ENCODE measurements at regions not wholly inside any gene's neighbourhood (a gene's known extent, or its start where the extent isn't known, plus 50 kb on each side); places are given as distances from the start of the nearest gene placed in this dataset.

DNA sequence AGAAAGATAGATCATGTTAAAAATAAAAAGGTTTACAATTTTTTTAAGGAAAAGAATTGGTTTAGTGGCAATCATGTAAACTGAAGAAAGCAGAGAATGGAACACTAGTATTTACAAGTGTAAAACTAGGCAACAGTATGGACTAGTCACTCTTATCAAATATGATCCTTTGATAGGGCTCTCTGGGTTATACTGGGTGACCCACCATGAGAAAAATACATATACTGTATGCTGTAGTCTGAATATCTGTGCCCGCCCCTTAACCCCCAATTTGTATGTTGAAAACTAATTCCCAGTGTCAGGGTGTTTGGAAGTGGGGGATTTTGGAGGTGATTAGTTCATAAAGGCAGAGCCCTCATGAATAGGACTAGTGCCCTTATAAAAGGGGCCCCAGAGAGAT lies 236.8 kb upstream of the TARS1 start:
- Histone ChIP-seq H3K4me1 (replicated peaks; ENCODE audit: insufficient read depth) (no peaks in the 10 kb centered on the region), H3K9me2 (ENCODE audit: insufficient read depth) (peaks cover 5% of the 10 kb centered on the region; the same call in 1 of the 2 replicates), H4K20me1 (ENCODE audit: insufficient read depth) (no peaks in the 10 kb centered on the region), H3K4me3 (no peak overlapping the region), H3K36me3 (ENCODE audit: low read depth) (no peaks in the 10 kb centered on the region), H3K79me2 (ENCODE audit: low read depth) (no peaks in the 10 kb centered on the region), H3F3A (ENCODE audit: insufficient read depth, low read depth) (no peaks in the 10 kb centered on the region), H3K27ac (no peak overlapping the region), H3K4me2 (no peak overlapping the region), H2AFZ (no peak overlapping the region), H3K9me3 (ENCODE audit: insufficient read depth, low read depth) (0 out of 2 replicates have a peak, but pooled peaks cover 4% of the 10 kb centered on the region), H3K27me3 (ENCODE audit: insufficient read depth, low read depth) (no peaks in the 10 kb centered on the region)
- TF ChIP-seq, protein P1, sequence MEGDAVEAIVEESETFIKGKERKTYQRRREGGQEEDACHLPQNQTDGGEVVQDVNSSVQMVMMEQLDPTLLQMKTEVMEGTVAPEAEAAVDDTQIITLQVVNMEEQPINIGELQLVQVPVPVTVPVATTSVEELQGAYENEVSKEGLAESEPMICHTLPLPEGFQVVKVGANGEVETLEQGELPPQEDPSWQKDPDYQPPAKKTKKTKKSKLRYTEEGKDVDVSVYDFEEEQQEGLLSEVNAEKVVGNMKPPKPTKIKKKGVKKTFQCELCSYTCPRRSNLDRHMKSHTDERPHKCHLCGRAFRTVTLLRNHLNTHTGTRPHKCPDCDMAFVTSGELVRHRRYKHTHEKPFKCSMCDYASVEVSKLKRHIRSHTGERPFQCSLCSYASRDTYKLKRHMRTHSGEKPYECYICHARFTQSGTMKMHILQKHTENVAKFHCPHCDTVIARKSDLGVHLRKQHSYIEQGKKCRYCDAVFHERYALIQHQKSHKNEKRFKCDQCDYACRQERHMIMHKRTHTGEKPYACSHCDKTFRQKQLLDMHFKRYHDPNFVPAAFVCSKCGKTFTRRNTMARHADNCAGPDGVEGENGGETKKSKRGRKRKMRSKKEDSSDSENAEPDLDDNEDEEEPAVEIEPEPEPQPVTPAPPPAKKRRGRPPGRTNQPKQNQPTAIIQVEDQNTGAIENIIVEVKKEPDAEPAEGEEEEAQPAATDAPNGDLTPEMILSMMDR (conservative IDR thresholded peaks at IDR 0.05) = no peak
- TF ChIP-seq EZH2 (IDR thresholded peaks at IDR 0.05; ENCODE audit: low read depth) = no peak
- intact Hi-C loops (cut with micrococcal nuclease; ENCODE audit: unreplicated experiment) = no loop called here
- ChIA-PET POLR2A (ENCODE audit: unreplicated experiment) (no interaction called here), CTCF (no interaction called here)
- no TSS peak for BruUV-seq (replicated peaks)
- no peak for DNase-seq

DNA sequence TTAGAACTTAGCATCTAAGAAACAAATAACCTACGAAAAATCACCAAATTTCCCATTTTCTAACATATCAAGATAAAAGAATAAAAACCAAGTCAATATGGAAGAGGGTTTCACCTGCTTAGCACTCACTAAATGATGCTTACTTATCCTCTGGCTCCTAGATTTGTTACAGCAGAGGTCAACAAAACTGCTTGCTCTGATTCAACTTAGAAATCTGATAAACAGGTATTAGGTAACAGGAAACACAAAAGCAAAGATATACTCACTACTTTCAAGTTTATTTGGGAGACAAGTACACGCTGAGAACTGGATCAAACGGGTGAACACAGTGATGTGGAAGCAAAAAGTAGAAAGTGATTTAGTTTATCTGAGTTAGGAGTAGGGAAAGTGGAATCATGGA lies 235.7 kb upstream of the TARS1 start:
- no peaks in the 10 kb centered on the region for H3K4me1 ChIP-seq (replicated peaks; ENCODE audit: insufficient read depth)
- H3K36me3 ChIP-seq (ENCODE audit: low read depth) = no peaks in the 10 kb centered on the region
- 0 out of 2 replicates have a peak, but pooled peaks cover 4% of the 10 kb centered on the region for H3K9me3 ChIP-seq (ENCODE audit: insufficient read depth, low read depth)
- no peak for DNase-seq
- H3K27me3 ChIP-seq (ENCODE audit: insufficient read depth, low read depth) = no peaks in the 10 kb centered on the region
- H3K27ac ChIP-seq = no peak overlapping the region
- CTCF ChIA-PET = no interaction called here
- no peaks in the 10 kb centered on the region for H3K79me2 ChIP-seq (ENCODE audit: low read depth)
- no peak overlapping the region for H3K4me2 ChIP-seq
- H3K4me3 ChIP-seq = no peak overlapping the region
- TF ChIP-seq EZH2 (IDR thresholded peaks at IDR 0.05; ENCODE audit: low read depth) = no peak
- TF ChIP-seq, protein P1 (conservative IDR thresholded peaks at IDR 0.05) = no peak
- POLR2A ChIA-PET (ENCODE audit: unreplicated experiment) = no interaction called here
- no peaks in the 10 kb centered on the region for H3F3A ChIP-seq (ENCODE audit: insufficient read depth, low read depth)
- no peaks in the 10 kb centered on the region for H4K20me1 ChIP-seq (ENCODE audit: insufficient read depth)
- intact Hi-C loops (cut with micrococcal nuclease; ENCODE audit: unreplicated experiment) = no loop called here
- no TSS peak for BruUV-seq (replicated peaks)
- H3K9me2 ChIP-seq (ENCODE audit: insufficient read depth) = peaks cover 5% of the 10 kb centered on the region; the same call in 1 of the 2 replicates
- peak overlapping the region; percentile 64; the same call in 1 of the 2 replicates for H2AFZ ChIP-seq

DNA sequence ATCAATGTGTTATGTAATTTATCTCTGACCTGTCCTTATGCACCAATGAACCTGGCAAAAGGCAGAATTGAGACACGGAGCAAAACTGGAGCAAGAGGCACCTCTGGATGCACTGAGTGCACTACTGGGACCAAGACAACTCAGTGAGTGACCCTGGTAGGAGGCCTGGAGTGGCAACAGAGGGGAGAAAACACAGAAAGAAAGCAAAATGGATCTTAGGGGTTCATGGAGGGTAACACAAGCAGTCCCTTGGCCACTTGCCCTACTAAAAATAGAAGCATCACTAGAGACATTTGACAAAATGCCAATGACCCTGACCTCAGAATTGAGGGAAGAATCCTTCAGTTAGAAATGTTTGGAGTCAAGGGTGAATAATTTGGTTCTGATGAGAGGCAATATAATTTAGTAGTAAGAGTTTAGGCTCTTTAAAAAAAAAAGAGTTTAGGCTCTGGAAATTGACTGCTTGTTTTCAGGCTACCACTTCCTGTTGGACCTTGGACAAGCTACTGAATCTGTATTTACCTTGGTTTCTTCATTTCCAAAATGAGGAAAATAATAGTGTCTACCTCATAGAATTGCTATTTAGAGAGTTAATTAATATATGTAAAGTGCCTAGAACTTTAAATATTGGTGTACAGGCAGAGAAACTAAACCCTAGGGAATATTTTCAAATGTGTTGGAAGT lies 234.9 kb upstream of the TARS1 start:
- Histone ChIP-seq H3K9me3 (ENCODE audit: insufficient read depth, low read depth) (0 out of 2 replicates have a peak, but pooled peaks cover 4% of the 10 kb centered on the region), H3K27ac (no peak overlapping the region), H3K4me2 (no peak overlapping the region), H3K27me3 (ENCODE audit: insufficient read depth, low read depth) (no peaks in the 10 kb centered on the region), H3K36me3 (ENCODE audit: low read depth) (no peaks in the 10 kb centered on the region), H3K9me2 (ENCODE audit: insufficient read depth) (peaks cover 5% of the 10 kb centered on the region; the same call in 1 of the 2 replicates), H3K79me2 (ENCODE audit: low read depth) (no peaks in the 10 kb centered on the region), H3K4me3 (no peak overlapping the region), H4K20me1 (ENCODE audit: insufficient read depth) (no peaks in the 10 kb centered on the region), H3F3A (ENCODE audit: insufficient read depth, low read depth) (no peaks in the 10 kb centered on the region), H3K4me1 (replicated peaks; ENCODE audit: insufficient read depth) (no peaks in the 10 kb centered on the region), H2AFZ (0 out of 2 replicates have a peak overlapping the region, but pooled peaks have one; percentile 64)
- ChIA-PET CTCF (no interaction called here), POLR2A (ENCODE audit: unreplicated experiment) (no interaction called here)
- no TSS peak for BruUV-seq (replicated peaks)
- no peak for DNase-seq
- intact Hi-C loops (cut with micrococcal nuclease; ENCODE audit: unreplicated experiment) = no loop called here
- no peak for TF ChIP-seq EZH2 (IDR thresholded peaks at IDR 0.05; ENCODE audit: low read depth)
- TF ChIP-seq, protein P1 (conservative IDR thresholded peaks at IDR 0.05) = no peak
